ENCODE measurements at regions not wholly inside any gene's neighbourhood (a gene's known extent, or its start where the extent isn't known, plus 50 kb on each side); places are given as distances from the start of the nearest gene placed in this dataset.

- Histone ChIP-seq H3K9me3 (no peaks in the 10 kb centered on the region), H3K4me1 (no peaks in the 10 kb centered on the region), H3K4me3 (no peak overlapping the region), H3K27me3 (no peaks in the 10 kb centered on the region), H3K27ac (no peak overlapping the region), H3K36me3 (no peaks in the 10 kb centered on the region)
- no peak for TF ChIP-seq CTCF (IDR thresholded peaks at IDR 0.05)
- DNase-seq, result no peak
- intact Hi-C loops (cut with DNase I; ENCODE audit: low total_unique reads), result no loop called here
Observed at GRCh38 chr5:138697720-138698360, 55.4 kb upstream of the CTNNA1 start.

- no peaks in the 10 kb centered on the region for H3K9me3 ChIP-seq
- DNase-seq, result no peak
- H3K36me3 ChIP-seq, result no peaks in the 10 kb centered on the region
- intact Hi-C loops (cut with DNase I; ENCODE audit: low total_unique reads), result no loop called here
- H3K27ac ChIP-seq, result no peak overlapping the region
- no peak for TF ChIP-seq CTCF (IDR thresholded peaks at IDR 0.05)
- H3K4me1 ChIP-seq, result no peaks in the 10 kb centered on the region
- H3K27me3 ChIP-seq, result no peaks in the 10 kb centered on the region
- H3K4me3 ChIP-seq, result no peak overlapping the region
Observed at GRCh38 chr5:138696501-138696900, 56.7 kb upstream of the CTNNA1 start.

- Histone ChIP-seq H3K4me3 (no peak overlapping the region), H3K27me3 (no peaks in the 10 kb centered on the region), H3K36me3 (no peaks in the 10 kb centered on the region), H3K27ac (no peak overlapping the region), H3K4me1 (no peaks in the 10 kb centered on the region), H3K9me3 (no peaks in the 10 kb centered on the region)
- intact Hi-C loops (cut with DNase I; ENCODE audit: low total_unique reads), result no loop called here
- no peak for DNase-seq
- no peak for TF ChIP-seq CTCF (IDR thresholded peaks at IDR 0.05)
Observed at GRCh38 chr5:138695781-138696180, 57.4 kb upstream of the CTNNA1 start.

GRCh38 chr5:138694146-138694545, 59.1 kb upstream of the CTNNA1 start:
- intact Hi-C loops (cut with DNase I; ENCODE audit: low total_unique reads), result no loop called here
- Histone ChIP-seq H3K4me3 (no peak overlapping the region), H3K27me3 (no peaks in the 10 kb centered on the region), H3K36me3 (no peaks in the 10 kb centered on the region), H3K4me1 (no peaks in the 10 kb centered on the region), H3K9me3 (no peaks in the 10 kb centered on the region), H3K27ac (no peak overlapping the region)
- DNase-seq, result no peak
- no peak for TF ChIP-seq CTCF (IDR thresholded peaks at IDR 0.05)

- no peaks in the 10 kb centered on the region for H3K36me3 ChIP-seq
- no peaks in the 10 kb centered on the region for H3K27me3 ChIP-seq
- no peaks in the 10 kb centered on the region for H3K9me3 ChIP-seq
- DNase-seq, result no peak
- TF ChIP-seq CTCF (IDR thresholded peaks at IDR 0.05), result no peak
- no peaks in the 10 kb centered on the region for H3K4me1 ChIP-seq
- no peak overlapping the region for H3K4me3 ChIP-seq
- intact Hi-C loops (cut with DNase I; ENCODE audit: low total_unique reads), result no loop called here
- H3K27ac ChIP-seq, result no peak overlapping the region
Observed at GRCh38 chr5:138692370-138692769, 60.9 kb upstream of the CTNNA1 start.

GRCh38 chr5:138686668-138687067, 66.6 kb upstream of the CTNNA1 start:
- TF ChIP-seq CTCF (IDR thresholded peaks at IDR 0.05), result no peak
- Histone ChIP-seq H3K27ac (no peak overlapping the region), H3K27me3 (no peaks in the 10 kb centered on the region), H3K9me3 (peaks cover 0 to 12% (median 10%) of the 10 kb centered on the region in 3 donors), H3K4me1 (no peaks in the 10 kb centered on the region), H3K36me3 (no peaks in the 10 kb centered on the region), H3K4me3 (no peak overlapping the region)
- intact Hi-C loops (cut with DNase I; ENCODE audit: low total_unique reads), result no loop called here
- DNase-seq, result no peak

All from tibial artery (tissue), 4 donors.